A673 (cell line): ENCODE measurements at regions not wholly inside any gene's neighbourhood (a gene's known extent, or its start where the extent isn't known, plus 50 kb on each side); places are given as distances from the start of the nearest gene placed in this dataset.
"Not testable (repeated sequence)": the region's sequence is repeated elsewhere in the genome, so short reads cannot be mapped to it uniquely, and the experiment has no call there.

Source experiments
- BruUV-seq: library from RNA; stranded (reverse); fragments of 400-500 nt; replicated peaks from 2 replicates; lab custom pipeline; 2021; lab: Mats Ljungman, UMichigan
- CTCF ChIA-PET: fragments of 300-600 bp; sonication (Branson Sonifier 250); formaldehyde crosslinking; loops from one replicate; lab custom pipeline; 2022; ENCODE audit warnings: antibody characterized with exemption; lab: Charles Lee
- POLR2A ChIA-PET: fragments of 300-600 bp; sonication (Branson Sonifier 250); formaldehyde crosslinking; loops from one replicate; lab custom pipeline; 2022; ENCODE audit warnings: antibody characterized with exemption; ENCODE audit not compliant: low non-redundant PET; lab: Charles Lee
- DNase-seq: peaks from one replicate; pipeline ENCODE4 v3.0.0-alpha.2; 2015; ENCODE audit warnings: low spot score
- H3K27ac ChIP-seq: fragments of 200-600 bp; sonication (generic); 2 replicates; pipeline ENCODE4 v1.5.1; 2016; ENCODE audit warnings: mixed run types, low read depth, mild to moderate bottlenecking, mixed read lengths, antibody characterized with exemption, low read length; ENCODE audit not compliant: poor library complexity, severe bottlenecking
- H3K27me3 ChIP-seq: fragments of 200-600 bp; sonication (generic); replicated peaks from 2 replicates; pipeline ENCODE4 v1.6.1; 2017; ENCODE audit warnings: mixed run types, low read depth, mild to moderate bottlenecking, mixed read lengths, antibody characterized with exemption, low read length; ENCODE audit not compliant: insufficient read depth, poor library complexity
- H3K36me3 ChIP-seq: fragments of 200-600 bp; sonication (generic); 2 replicates; pipeline ENCODE4 v1.6.1; 2016; ENCODE audit warnings: mixed run types, mild to moderate bottlenecking, mixed read lengths, antibody characterized with exemption, low read length; ENCODE audit not compliant: insufficient read depth, poor library complexity, severe bottlenecking
- H3K4me1 ChIP-seq: fragments of 200-600 bp; sonication (generic); 2 replicates; pipeline ENCODE4 v1.6.1; 2017; ENCODE audit warnings: mixed run types, mild to moderate bottlenecking, mixed read lengths, antibody characterized with exemption, low read length; ENCODE audit not compliant: insufficient read depth, poor library complexity, severe bottlenecking
- H3K4me3 ChIP-seq: fragments of 200-600 bp; sonication (generic); 2 replicates; pipeline ENCODE4 v1.5.1; 2016; ENCODE audit warnings: low read depth, mixed run types, mild to moderate bottlenecking, mixed read lengths, low read length; ENCODE audit not compliant: poor library complexity, severe bottlenecking
- H3K9me3 ChIP-seq: fragments of 200-600 bp; sonication (generic); 2 replicates; pipeline ENCODE4 v1.6.1; 2016; ENCODE audit warnings: mixed run types, low read depth, mild to moderate bottlenecking, mixed read lengths, antibody characterized with exemption, low read length; ENCODE audit not compliant: poor library complexity, severe bottlenecking
- EZH2 ChIP-seq: fragments of 200-600 bp; sonication (generic); IDR thresholded peaks from 2 replicates; pipeline ENCODE4 v1.6.1; 2017; ENCODE audit warnings: borderline replicate concordance, low read depth, mild to moderate bottlenecking, mixed read lengths, antibody characterized with exemption, low read length; ENCODE audit not compliant: poor library complexity, severe bottlenecking
- intact Hi-C: fragments of 100-400 bp; cut with micrococcal nuclease; formaldehyde crosslinking; loops from one replicate; pipeline ENCODE4 v1.10.0; 2022; ENCODE audit not compliant: unreplicated experiment
- TF ChIP-seq, protein P1 (sequence below): fragments of 300-800, 200-600 bp; sonication (generic); conservative IDR thresholded peaks from 2 replicates; pipeline ENCODE4 v1.5.1; 2017; ENCODE audit warnings: low read depth, mild to moderate bottlenecking, antibody characterized with exemption, low read length, moderate library complexity, mixed read lengths

DNA sequence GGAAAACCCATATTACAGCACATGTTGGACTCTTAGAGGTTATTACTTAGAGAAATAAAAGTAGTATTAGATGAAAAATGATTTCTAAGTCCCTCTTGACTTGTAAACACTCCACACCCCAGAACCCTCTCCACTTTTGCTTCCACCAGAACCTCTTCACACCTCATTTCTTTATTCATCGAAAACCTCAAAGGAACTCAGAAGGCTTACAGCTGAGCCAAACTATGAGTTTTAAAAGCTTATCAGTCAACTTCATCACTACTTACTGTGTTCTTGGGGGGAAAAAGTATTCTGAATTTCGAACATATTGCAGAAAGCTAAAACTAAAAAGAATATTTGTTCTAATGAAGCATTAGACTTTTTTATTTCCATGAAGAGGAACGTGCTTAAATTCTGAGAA, 547.8 kb upstream of the STEAP1 start:
- CTCF ChIA-PET = no interaction called here
- no peak for DNase-seq
- no TSS peak for BruUV-seq
- POLR2A ChIA-PET = no interaction called here
- no peak for TF ChIP-seq EZH2
- TF ChIP-seq, protein P1, sequence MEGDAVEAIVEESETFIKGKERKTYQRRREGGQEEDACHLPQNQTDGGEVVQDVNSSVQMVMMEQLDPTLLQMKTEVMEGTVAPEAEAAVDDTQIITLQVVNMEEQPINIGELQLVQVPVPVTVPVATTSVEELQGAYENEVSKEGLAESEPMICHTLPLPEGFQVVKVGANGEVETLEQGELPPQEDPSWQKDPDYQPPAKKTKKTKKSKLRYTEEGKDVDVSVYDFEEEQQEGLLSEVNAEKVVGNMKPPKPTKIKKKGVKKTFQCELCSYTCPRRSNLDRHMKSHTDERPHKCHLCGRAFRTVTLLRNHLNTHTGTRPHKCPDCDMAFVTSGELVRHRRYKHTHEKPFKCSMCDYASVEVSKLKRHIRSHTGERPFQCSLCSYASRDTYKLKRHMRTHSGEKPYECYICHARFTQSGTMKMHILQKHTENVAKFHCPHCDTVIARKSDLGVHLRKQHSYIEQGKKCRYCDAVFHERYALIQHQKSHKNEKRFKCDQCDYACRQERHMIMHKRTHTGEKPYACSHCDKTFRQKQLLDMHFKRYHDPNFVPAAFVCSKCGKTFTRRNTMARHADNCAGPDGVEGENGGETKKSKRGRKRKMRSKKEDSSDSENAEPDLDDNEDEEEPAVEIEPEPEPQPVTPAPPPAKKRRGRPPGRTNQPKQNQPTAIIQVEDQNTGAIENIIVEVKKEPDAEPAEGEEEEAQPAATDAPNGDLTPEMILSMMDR = no peak
- Histone ChIP-seq H3K9me3 (no peaks in the 10 kb centered on the region), H3K4me3 (no peak overlapping the region), H3K27me3 (no peaks in the 10 kb centered on the region), H3K36me3 (no peaks in the 10 kb centered on the region), H3K4me1 (no peaks in the 10 kb centered on the region), H3K27ac (no peak overlapping the region)
- intact Hi-C loops = no loop called here

DNA sequence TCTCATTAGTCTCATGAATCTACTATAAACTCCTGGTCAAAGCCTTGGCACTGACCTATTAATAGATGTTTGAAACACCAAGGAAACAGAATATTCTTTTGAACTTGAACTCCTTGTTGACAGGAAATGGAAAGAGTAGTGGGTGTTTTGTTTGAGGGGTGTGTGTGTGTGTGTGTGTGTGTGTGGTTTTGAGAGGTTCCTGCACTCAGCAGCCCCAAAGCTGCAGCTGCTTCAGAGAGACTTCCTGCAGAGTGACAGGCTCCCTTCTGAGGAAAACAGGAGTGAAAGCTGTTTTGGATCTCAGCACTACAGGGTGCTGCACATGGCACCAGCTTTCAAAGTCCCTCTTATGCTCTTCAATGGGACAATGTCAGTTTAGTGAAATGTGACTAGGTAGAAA, 546.5 kb upstream of the STEAP1 start:
- H3K9me3 ChIP-seq = no peaks in the 10 kb centered on the region
- no peaks in the 10 kb centered on the region for H3K27me3 ChIP-seq
- H3K4me1 ChIP-seq = no peaks in the 10 kb centered on the region
- no peak overlapping the region for H3K27ac ChIP-seq
- no peak for TF ChIP-seq EZH2
- TF ChIP-seq, protein P1 = no peak
- CTCF ChIA-PET = no interaction called here
- no peaks in the 10 kb centered on the region for H3K36me3 ChIP-seq
- intact Hi-C loops = no loop called here
- H3K4me3 ChIP-seq = no peak overlapping the region
- DNase-seq = no peak
- POLR2A ChIA-PET = no interaction called here
- BruUV-seq = no TSS peak

DNA sequence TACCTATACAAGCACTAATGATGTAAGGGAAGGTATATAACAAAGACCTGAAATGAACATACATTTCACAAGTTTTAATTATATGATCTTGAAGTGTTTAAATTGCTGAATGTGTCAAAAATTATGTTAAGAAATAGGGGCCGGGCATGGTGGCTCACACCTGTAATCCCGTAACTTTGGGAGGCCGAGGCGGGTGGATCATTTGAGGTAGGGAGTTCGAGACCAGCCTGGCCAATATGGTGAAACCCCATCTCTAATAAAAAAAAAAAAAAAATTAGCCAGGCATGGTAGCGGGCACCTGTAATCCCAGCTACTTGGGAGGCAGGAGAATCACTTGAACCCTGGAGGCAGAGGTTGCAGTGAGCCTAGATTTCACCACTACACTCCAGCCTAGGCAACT, 537.4 kb upstream of the STEAP1 start:
- CTCF ChIA-PET, BruUV-seq, DNase-seq: not testable (repeated sequence)

DNA sequence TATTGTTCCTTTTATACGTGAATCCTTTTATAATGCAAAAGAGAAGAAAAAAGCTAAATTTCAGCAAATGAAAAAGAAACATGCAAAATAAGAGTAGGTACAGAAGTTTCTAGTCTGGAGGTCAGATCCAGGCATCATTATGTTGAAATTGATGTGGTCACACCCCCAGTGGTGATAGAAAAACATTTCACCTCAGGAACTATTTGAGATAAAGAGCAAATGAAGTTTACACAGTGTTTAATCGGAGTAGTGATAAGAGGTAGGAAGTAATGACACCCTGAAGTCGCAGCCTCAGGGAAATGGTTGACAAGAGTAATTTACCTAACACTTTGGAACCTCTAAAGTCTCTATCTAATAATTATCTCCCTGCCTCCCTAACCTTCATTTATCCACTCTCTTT, 536.0 kb upstream of the STEAP1 start:
- no TSS peak for BruUV-seq
- Histone ChIP-seq H3K27ac (no peak overlapping the region), H3K9me3 (no peaks in the 10 kb centered on the region), H3K4me1 (no peaks in the 10 kb centered on the region), H3K4me3 (no peak overlapping the region), H3K36me3 (no peaks in the 10 kb centered on the region), H3K27me3 (no peaks in the 10 kb centered on the region)
- intact Hi-C loops = loop anchor here (5.0 kb wide), 1 partner anchor 1376 kb away; no protein-coding TSS in a partner anchor
- DNase-seq = no peak
- TF ChIP-seq, protein P1 = no peak
- no peak for TF ChIP-seq EZH2
- CTCF ChIA-PET = no interaction called here
- POLR2A ChIA-PET = no interaction called here

More for the DNA sequence above, 537.4 kb upstream of the STEAP1 start:
- H3K4me1 ChIP-seq, H3K27ac ChIP-seq, H3K4me3 ChIP-seq, H3K9me3 ChIP-seq, POLR2A ChIA-PET, H3K27me3 ChIP-seq, H3K36me3 ChIP-seq: not testable (repeated sequence)
- intact Hi-C loops = loop anchor here (5.0 kb wide), 1 partner anchor 1375 kb away; no protein-coding TSS in a partner anchor
